Mesothelial cell of epicardium (in vitro differentiated cells): ENCODE measurements at regions not wholly inside any gene's neighbourhood (a gene's known extent, or its start where the extent isn't known, plus 50 kb on each side); places are given as distances from the start of the nearest gene placed in this dataset.

Source experiments
- DNase-seq, 2 experiments: peaks; one replicate each; pipeline ENCODE4 v3.0.0; 2021; ENCODE audit warnings: low spot score in 2 of 2; ENCODE audit not compliant: unreplicated experiment in 2 of 2
- H3K27ac Mint-ChIP-seq: 2 replicates; pipeline ENCODE4 v1.8.0; 2021; ENCODE audit warnings: mixed read lengths
- H3K27me3 Mint-ChIP-seq: 2 replicates; pipeline ENCODE4 v1.8.0; 2021; ENCODE audit warnings: low read depth, mixed read lengths
- H3K36me3 Mint-ChIP-seq: 2 replicates; pipeline ENCODE4 v1.8.0; 2021; ENCODE audit warnings: mixed read lengths
- H3K4me1 Mint-ChIP-seq: 2 replicates; pipeline ENCODE4 v1.8.0; 2021; ENCODE audit warnings: mixed read lengths
- H3K4me3 Mint-ChIP-seq: 2 replicates; pipeline ENCODE4 v1.8.0; 2021; ENCODE audit warnings: mild to moderate bottlenecking, moderate library complexity, mixed read lengths
- H3K9me3 Mint-ChIP-seq: 2 replicates; pipeline ENCODE4 v1.8.0; 2021; ENCODE audit warnings: mixed read lengths
- CTCF ChIP-seq: fragments of 200-600 bp; sonication (generic); IDR thresholded peaks from one replicate; pipeline ENCODE4 v1.5.0; 2021; ENCODE audit warnings: antibody characterized with exemption; ENCODE audit not compliant: unreplicated experiment

GRCh38 chr22:47548953-47549740 lies 786.7 kb downstream of the TBC1D22A start:
- Mint-ChIP-seq H3K4me3 (no peak overlapping the region), H3K4me1 (no peaks in the 10 kb centered on the region), H3K9me3 (peaks cover 57% of the 10 kb centered on the region), H3K36me3 (peaks cover 6% of the 10 kb centered on the region), H3K27me3 (no peaks in the 10 kb centered on the region), H3K27ac (no peak overlapping the region)
- TF ChIP-seq CTCF: no peak
- DNase-seq: no peak

- no peak for TF ChIP-seq CTCF
- Mint-ChIP-seq H3K4me1 (no peaks in the 10 kb centered on the region), H3K9me3 (peaks cover 55% of the 10 kb centered on the region), H3K4me3 (no peak overlapping the region), H3K27ac (no peak overlapping the region), H3K36me3 (peaks cover 6% of the 10 kb centered on the region), H3K27me3 (no peaks in the 10 kb centered on the region)
- DNase-seq: no peak
These were observed 785.6 kb downstream of the TBC1D22A start for GRCh38 chr22:47547881-47548650.

GRCh38 chr22:47547239-47547661 lies 784.8 kb downstream of the TBC1D22A start:
- Mint-ChIP-seq H3K4me1 (no peaks in the 10 kb centered on the region), H3K9me3 (peaks cover 56% of the 10 kb centered on the region), H3K27ac (no peak overlapping the region), H3K27me3 (no peaks in the 10 kb centered on the region), H3K36me3 (peaks cover 3% of the 10 kb centered on the region), H3K4me3 (no peak overlapping the region)
- DNase-seq: no peak
- TF ChIP-seq CTCF: no peak

GRCh38 chr22:47544696-47545095 lies 782.2 kb downstream of the TBC1D22A start:
- no peak overlapping the region for H3K4me3 Mint-ChIP-seq
- no peak for DNase-seq
- no peaks in the 10 kb centered on the region for H3K4me1 Mint-ChIP-seq
- no peak for TF ChIP-seq CTCF
- H3K27me3 Mint-ChIP-seq: no peaks in the 10 kb centered on the region
- peaks cover 58% of the 10 kb centered on the region for H3K9me3 Mint-ChIP-seq
- peaks cover 3% of the 10 kb centered on the region for H3K36me3 Mint-ChIP-seq
- no peak overlapping the region for H3K27ac Mint-ChIP-seq

GRCh38 chr22:47543447-47543846 lies 781.0 kb downstream of the TBC1D22A start:
- Mint-ChIP-seq H3K36me3 (peaks cover 3% of the 10 kb centered on the region), H3K9me3 (peaks cover 63% of the 10 kb centered on the region), H3K27ac (no peak overlapping the region), H3K4me1 (no peaks in the 10 kb centered on the region), H3K27me3 (no peaks in the 10 kb centered on the region), H3K4me3 (no peak overlapping the region)
- no peak for DNase-seq
- no peak for TF ChIP-seq CTCF
